SU-DHL-6 (cell line): ENCODE measurements at regions not wholly inside any gene's neighbourhood (a gene's known extent, or its start where the extent isn't known, plus 50 kb on each side); places are given as distances from the start of the nearest gene placed in this dataset.

ENCODE experiments used
- H2AFZ ChIP-seq: fragments of 200-600 bp; sonication (generic); 2 replicates; pipeline ENCODE4 v1.6.1; 2014; ENCODE audit warnings: low read depth, mild to moderate bottlenecking, moderate library complexity, mixed read lengths, antibody characterized with exemption, low read length; ENCODE audit not compliant: severe bottlenecking
- H3F3A ChIP-seq: fragments of 200-600 bp; shearing (Covaris generic); 2 replicates; pipeline ENCODE4 v1.6.0; 2016; ENCODE audit warnings: antibody characterized with exemption, mild to moderate bottlenecking; ENCODE audit not compliant: insufficient read depth
- H3K27ac ChIP-seq: fragments of 200-600 bp; sonication (generic); 2 replicates; pipeline ENCODE4 v1.5.1; 2016; ENCODE audit warnings: low read depth, mild to moderate bottlenecking, low read length, moderate library complexity, mixed read lengths
- H3K27me3 ChIP-seq: fragments of 200-600 bp; sonication (generic), shearing (Covaris generic); 2 replicates; pipeline ENCODE4 v1.6.0; 2014; ENCODE audit warnings: mild to moderate bottlenecking, low read length
- H3K36me3 ChIP-seq: fragments of 200-600 bp; sonication (generic); 2 replicates; pipeline ENCODE4 v1.6.1; 2014; ENCODE audit warnings: mild to moderate bottlenecking, low read length, mixed read lengths
- H3K4me2 ChIP-seq: fragments of 300-600, 200-600 bp; shearing (Covaris generic), sonication (generic); 2 replicates; pipeline ENCODE4 v1.6.0; 2014; ENCODE audit warnings: low read length, low read depth, mild to moderate bottlenecking; ENCODE audit not compliant: poor library complexity, severe bottlenecking
- H3K4me3 ChIP-seq: fragments of 200-600 bp; sonication (generic); 2 replicates; pipeline ENCODE4 v1.5.1; 2014; ENCODE audit warnings: antibody characterized with exemption, low read length, mild to moderate bottlenecking, mixed read lengths; ENCODE audit not compliant: insufficient read depth, poor library complexity, severe bottlenecking
- H3K79me2 ChIP-seq: fragments of 200-600 bp; sonication (generic); 2 replicates; pipeline ENCODE4 v1.6.1; 2014; ENCODE audit warnings: mild to moderate bottlenecking, low read length, moderate library complexity; ENCODE audit not compliant: insufficient read depth
- H3K9ac ChIP-seq: fragments of 200-600 bp; sonication (generic); 2 replicates; pipeline ENCODE4 v1.7.0; 2014; ENCODE audit warnings: mild to moderate bottlenecking, low read length
- H3K9me2 ChIP-seq: fragments of 200-600 bp; sonication (generic); replicated peaks from 2 replicates; pipeline ENCODE4 v1.6.1; 2014; ENCODE audit warnings: low read length; ENCODE audit not compliant: insufficient read depth
- H3K9me3 ChIP-seq: fragments of 200-600 bp; sonication (generic); 2 replicates; pipeline ENCODE4 v1.6.1; 2014; ENCODE audit warnings: low read length, mixed read lengths; ENCODE audit not compliant: insufficient read depth
- H4K20me1 ChIP-seq: fragments of 200-600 bp; sonication (generic); 2 replicates; pipeline ENCODE4 v1.6.1; 2014; ENCODE audit warnings: low read depth, mild to moderate bottlenecking, antibody characterized with exemption, low read length, moderate library complexity, mixed read lengths
- EZH2phosphoT487 ChIP-seq: fragments of 200-600 bp; sonication (generic), shearing (Covaris generic); conservative IDR thresholded peaks from 2 replicates; pipeline ENCODE4 v1.6.1; 2018; ENCODE audit warnings: mild to moderate bottlenecking, antibody characterized with exemption, low read length, moderate library complexity, mixed read lengths
- TF ChIP-seq, protein P1 (sequence below): fragments of 200-600 bp; sonication (generic); IDR thresholded peaks from one replicate; pipeline ENCODE4 v1.5.1; 2017; ENCODE audit warnings: antibody characterized with exemption, mild to moderate bottlenecking, low read length, moderate library complexity; ENCODE audit not compliant: insufficient read depth, poor library complexity, severe bottlenecking

DNA sequence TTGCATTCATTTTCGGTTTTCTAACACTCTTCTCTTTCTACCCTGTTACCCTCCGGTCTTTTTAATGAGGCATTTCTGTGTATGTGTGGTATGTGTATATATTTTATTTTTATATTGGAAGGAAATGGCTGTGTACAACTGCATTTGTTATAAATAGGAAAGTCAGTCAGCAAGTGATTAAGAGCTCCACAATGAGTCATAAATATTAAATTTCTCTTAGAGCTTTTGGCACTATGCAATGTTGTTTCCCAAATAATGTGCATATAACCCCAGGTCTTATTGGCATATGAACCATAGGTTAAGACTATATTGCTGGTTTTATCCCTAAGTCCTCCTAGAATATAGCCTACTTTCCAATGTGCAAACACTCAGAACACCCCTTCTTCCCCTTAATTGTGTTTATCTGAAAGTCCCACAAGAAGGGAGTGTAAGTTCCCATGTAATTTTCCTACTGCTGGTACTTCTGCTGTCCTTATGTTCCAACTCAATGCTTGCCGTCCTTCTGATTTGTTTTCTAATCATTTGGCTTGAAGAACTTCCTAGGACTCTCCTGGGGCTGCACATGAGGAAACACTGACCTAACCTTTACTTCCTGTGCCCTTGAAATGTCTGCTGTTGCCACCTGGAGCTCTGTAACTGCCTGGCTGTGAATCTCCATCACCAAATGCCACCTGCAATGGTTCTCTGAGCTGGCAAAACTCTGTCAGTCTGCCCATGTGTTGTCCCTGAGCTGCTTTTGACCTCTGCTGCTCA, 65.5 kb upstream of the PCSK5 start:
- no peaks in the 10 kb centered on the region for H3K9me3 ChIP-seq
- no peak overlapping the region for H3K4me3 ChIP-seq
- TF ChIP-seq, protein P1, sequence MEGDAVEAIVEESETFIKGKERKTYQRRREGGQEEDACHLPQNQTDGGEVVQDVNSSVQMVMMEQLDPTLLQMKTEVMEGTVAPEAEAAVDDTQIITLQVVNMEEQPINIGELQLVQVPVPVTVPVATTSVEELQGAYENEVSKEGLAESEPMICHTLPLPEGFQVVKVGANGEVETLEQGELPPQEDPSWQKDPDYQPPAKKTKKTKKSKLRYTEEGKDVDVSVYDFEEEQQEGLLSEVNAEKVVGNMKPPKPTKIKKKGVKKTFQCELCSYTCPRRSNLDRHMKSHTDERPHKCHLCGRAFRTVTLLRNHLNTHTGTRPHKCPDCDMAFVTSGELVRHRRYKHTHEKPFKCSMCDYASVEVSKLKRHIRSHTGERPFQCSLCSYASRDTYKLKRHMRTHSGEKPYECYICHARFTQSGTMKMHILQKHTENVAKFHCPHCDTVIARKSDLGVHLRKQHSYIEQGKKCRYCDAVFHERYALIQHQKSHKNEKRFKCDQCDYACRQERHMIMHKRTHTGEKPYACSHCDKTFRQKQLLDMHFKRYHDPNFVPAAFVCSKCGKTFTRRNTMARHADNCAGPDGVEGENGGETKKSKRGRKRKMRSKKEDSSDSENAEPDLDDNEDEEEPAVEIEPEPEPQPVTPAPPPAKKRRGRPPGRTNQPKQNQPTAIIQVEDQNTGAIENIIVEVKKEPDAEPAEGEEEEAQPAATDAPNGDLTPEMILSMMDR = no peak
- TF ChIP-seq EZH2phosphoT487 = no peak
- no peaks in the 10 kb centered on the region for H3F3A ChIP-seq
- H3K9me2 ChIP-seq = no peaks in the 10 kb centered on the region
- H3K9ac ChIP-seq = no peak overlapping the region
- H3K36me3 ChIP-seq = no peaks in the 10 kb centered on the region
- no peak overlapping the region for H3K27ac ChIP-seq
- no peak overlapping the region for H3K4me2 ChIP-seq
- no peaks in the 10 kb centered on the region for H3K27me3 ChIP-seq
- no peaks in the 10 kb centered on the region for H3K79me2 ChIP-seq
- H2AFZ ChIP-seq = no peak overlapping the region
- no peaks in the 10 kb centered on the region for H4K20me1 ChIP-seq

DNA sequence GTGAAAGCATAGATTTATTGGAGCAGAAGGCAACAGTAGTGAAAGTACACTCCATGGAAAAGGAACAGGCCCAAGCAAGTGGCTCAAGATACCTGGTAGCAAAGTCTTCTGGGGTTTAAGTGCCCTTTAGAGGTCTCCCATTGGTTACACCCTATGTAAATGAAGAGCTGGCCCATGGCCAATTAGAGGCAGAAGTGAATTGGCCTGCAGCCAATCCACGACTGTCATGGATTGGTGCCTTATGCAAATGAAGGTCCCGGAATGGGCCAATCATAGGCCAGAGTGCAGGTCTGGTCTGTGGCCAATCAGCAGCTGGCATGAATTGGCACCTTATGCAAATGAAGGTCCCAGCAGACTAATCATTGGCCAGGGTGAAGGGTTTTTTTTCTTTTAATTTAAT, 64.2 kb upstream of the PCSK5 start:
- H3K9me3 ChIP-seq = no peaks in the 10 kb centered on the region
- H3K9me2 ChIP-seq = no peaks in the 10 kb centered on the region
- TF ChIP-seq, protein P1 = no peak
- TF ChIP-seq EZH2phosphoT487 = no peak
- no peaks in the 10 kb centered on the region for H3K27me3 ChIP-seq
- no peaks in the 10 kb centered on the region for H3K36me3 ChIP-seq
- H3K9ac ChIP-seq = no peak overlapping the region
- no peaks in the 10 kb centered on the region for H4K20me1 ChIP-seq
- H2AFZ ChIP-seq = no peak overlapping the region
- H3F3A ChIP-seq = no peaks in the 10 kb centered on the region
- no peak overlapping the region for H3K4me2 ChIP-seq
- H3K27ac ChIP-seq = no peak overlapping the region
- no peak overlapping the region for H3K4me3 ChIP-seq
- H3K79me2 ChIP-seq = no peaks in the 10 kb centered on the region

GRCh38 chr9:75830303-75830702, 60.2 kb upstream of the PCSK5 start:
- Histone ChIP-seq H3K9me2 (no peaks in the 10 kb centered on the region), H3K9ac (no peak overlapping the region), H3K27ac (no peak overlapping the region), H3K4me3 (no peak overlapping the region), H4K20me1 (no peaks in the 10 kb centered on the region), H3K9me3 (no peaks in the 10 kb centered on the region), H3K79me2 (no peaks in the 10 kb centered on the region), H3K4me2 (no peak overlapping the region), H3K27me3 (no peaks in the 10 kb centered on the region), H3F3A (no peaks in the 10 kb centered on the region), H3K36me3 (no peaks in the 10 kb centered on the region), H2AFZ (no peak overlapping the region)
- TF ChIP-seq EZH2phosphoT487 = no peak
- TF ChIP-seq, protein P1 = no peak
